ENCODE measurements at regions not wholly inside any gene's neighbourhood (a gene's known extent, or its start where the extent isn't known, plus 50 kb on each side); places are given as distances from the start of the nearest gene placed in this dataset.

GRCh38 chr12:92639017-92639416, 63.8 kb upstream of the PLEKHG7 start:
- Histone ChIP-seq H3K79me1 (ENCODE audit: low read length) (no peaks in the 10 kb centered on the region), H3K9ac (ENCODE audit: low read length) (no peak overlapping the region), H2BK5ac (ENCODE audit: low read length) (no peak overlapping the region), H3K27ac (ENCODE audit: low read depth, low read length) (no peak overlapping the region), H3K23ac (ENCODE audit: low read length) (no peak overlapping the region), H2BK120ac (ENCODE audit: low read depth, low read length) (no peak overlapping the region), H3K18ac (ENCODE audit: low read length) (no peak overlapping the region), H3K4ac (ENCODE audit: low read depth, low read length) (no peak overlapping the region), H3K4me3 (ENCODE audit: low read length) (no peak overlapping the region), H3K4me2 (ENCODE audit: low read length) (no peak overlapping the region), H3K79me2 (ENCODE audit: control insufficient read depth, insufficient read depth, low read length) (no peaks in the 10 kb centered on the region), H4K5ac (ENCODE audit: low read length) (no peak overlapping the region), H2BK15ac (replicated peaks; ENCODE audit: low read depth) (no peak overlapping the region), H3K56ac (ENCODE audit: low read length) (no peak overlapping the region), H2AK5ac (ENCODE audit: low read length) (no peak overlapping the region), H3K4me1 (ENCODE audit: control insufficient read depth, low read depth, low read length) (no peaks in the 10 kb centered on the region), H3K27me3 (ENCODE audit: insufficient read depth, low read length, poor library complexity) (no peaks in the 10 kb centered on the region), H3K36me3 (ENCODE audit: control insufficient read depth, insufficient read depth, low read length) (no peaks in the 10 kb centered on the region), H4K8ac (ENCODE audit: low read depth, low read length) (no peak overlapping the region)
- DNase-seq: no peak

- H3K4me1 ChIP-seq (ENCODE audit: control insufficient read depth, low read depth, low read length): no peaks in the 10 kb centered on the region
- no peak overlapping the region for H3K56ac ChIP-seq (ENCODE audit: low read length)
- no peak for DNase-seq
- H3K4ac ChIP-seq (ENCODE audit: low read depth, low read length): no peak overlapping the region
- no peak overlapping the region for H3K4me2 ChIP-seq (ENCODE audit: low read length)
- no peak overlapping the region for H3K4me3 ChIP-seq (ENCODE audit: low read length)
- no peaks in the 10 kb centered on the region for H3K27me3 ChIP-seq (ENCODE audit: insufficient read depth, low read length, poor library complexity)
- H4K8ac ChIP-seq (ENCODE audit: low read depth, low read length): no peak overlapping the region
- no peak overlapping the region for H2AK5ac ChIP-seq (ENCODE audit: low read length)
- H3K18ac ChIP-seq (ENCODE audit: low read length): no peak overlapping the region
- no peak overlapping the region for H3K23ac ChIP-seq (ENCODE audit: low read length)
- H3K36me3 ChIP-seq (ENCODE audit: control insufficient read depth, insufficient read depth, low read length): no peaks in the 10 kb centered on the region
- no peak overlapping the region for H3K27ac ChIP-seq (ENCODE audit: low read depth, low read length)
- no peak overlapping the region for H4K5ac ChIP-seq (ENCODE audit: low read length)
- no peak overlapping the region for H2BK5ac ChIP-seq (ENCODE audit: low read length)
- H2BK120ac ChIP-seq (ENCODE audit: low read depth, low read length): no peak overlapping the region
- H2BK15ac ChIP-seq (replicated peaks; ENCODE audit: low read depth): no peak overlapping the region
- H3K79me1 ChIP-seq (ENCODE audit: low read length): no peaks in the 10 kb centered on the region
- H3K79me2 ChIP-seq (ENCODE audit: control insufficient read depth, insufficient read depth, low read length): no peaks in the 10 kb centered on the region
- WGBS (ENCODE audit: extremely low coverage, insufficient coverage, low lambda C conversion rate): no CpG with 5 or more reads among the region's 2 CpGs
- H3K9ac ChIP-seq (ENCODE audit: low read length): no peak overlapping the region
These were observed 68.1 kb upstream of the PLEKHG7 start for GRCh38 chr12:92634730-92635129.

- no peaks in the 10 kb centered on the region for H3K36me3 ChIP-seq (ENCODE audit: control insufficient read depth, insufficient read depth, low read length)
- H2AK5ac ChIP-seq (ENCODE audit: low read length): no peak overlapping the region
- no peak overlapping the region for H3K27ac ChIP-seq (ENCODE audit: low read depth, low read length)
- no peaks in the 10 kb centered on the region for H3K79me2 ChIP-seq (ENCODE audit: control insufficient read depth, insufficient read depth, low read length)
- no peaks in the 10 kb centered on the region for H3K27me3 ChIP-seq (ENCODE audit: insufficient read depth, low read length, poor library complexity)
- no peak overlapping the region for H2BK15ac ChIP-seq (replicated peaks; ENCODE audit: low read depth)
- no peak overlapping the region for H2BK120ac ChIP-seq (ENCODE audit: low read depth, low read length)
- H3K56ac ChIP-seq (ENCODE audit: low read length): no peak overlapping the region
- H3K4me1 ChIP-seq (ENCODE audit: control insufficient read depth, low read depth, low read length): no peaks in the 10 kb centered on the region
- H3K9ac ChIP-seq (ENCODE audit: low read length): no peak overlapping the region
- H3K23ac ChIP-seq (ENCODE audit: low read length): no peak overlapping the region
- H3K4ac ChIP-seq (ENCODE audit: low read depth, low read length): no peak overlapping the region
- WGBS (ENCODE audit: extremely low coverage, insufficient coverage, low lambda C conversion rate): no CpG with 5 or more reads among the region's 6 CpGs
- H4K8ac ChIP-seq (ENCODE audit: low read depth, low read length): no peak overlapping the region
- H4K5ac ChIP-seq (ENCODE audit: low read length): no peak overlapping the region
- H3K4me3 ChIP-seq (ENCODE audit: low read length): no peak overlapping the region
- H2BK5ac ChIP-seq (ENCODE audit: low read length): no peak overlapping the region
- no peak for DNase-seq
- no peak overlapping the region for H3K4me2 ChIP-seq (ENCODE audit: low read length)
- no peaks in the 10 kb centered on the region for H3K79me1 ChIP-seq (ENCODE audit: low read length)
- no peak overlapping the region for H3K18ac ChIP-seq (ENCODE audit: low read length)
These were observed 68.6 kb upstream of the PLEKHG7 start for GRCh38 chr12:92634202-92634601.

- H3K18ac ChIP-seq (ENCODE audit: low read length): no peak overlapping the region
- no peak overlapping the region for H2BK5ac ChIP-seq (ENCODE audit: low read length)
- H3K9ac ChIP-seq (ENCODE audit: low read length): no peak overlapping the region
- H3K79me2 ChIP-seq (ENCODE audit: control insufficient read depth, insufficient read depth, low read length): no peaks in the 10 kb centered on the region
- H3K27me3 ChIP-seq (ENCODE audit: insufficient read depth, low read length, poor library complexity): no peaks in the 10 kb centered on the region
- no peak overlapping the region for H2AK5ac ChIP-seq (ENCODE audit: low read length)
- H3K27ac ChIP-seq (ENCODE audit: low read depth, low read length): no peak overlapping the region
- H4K8ac ChIP-seq (ENCODE audit: low read depth, low read length): no peak overlapping the region
- DNase-seq: no peak
- no peak overlapping the region for H2BK15ac ChIP-seq (replicated peaks; ENCODE audit: low read depth)
- no peak overlapping the region for H3K4ac ChIP-seq (ENCODE audit: low read depth, low read length)
- no peaks in the 10 kb centered on the region for H3K36me3 ChIP-seq (ENCODE audit: control insufficient read depth, insufficient read depth, low read length)
- H3K4me2 ChIP-seq (ENCODE audit: low read length): no peak overlapping the region
- no peaks in the 10 kb centered on the region for H3K79me1 ChIP-seq (ENCODE audit: low read length)
- H3K4me1 ChIP-seq (ENCODE audit: control insufficient read depth, low read depth, low read length): no peaks in the 10 kb centered on the region
- no peak overlapping the region for H3K23ac ChIP-seq (ENCODE audit: low read length)
- no CpG with 5 or more reads among the region's 6 CpGs for WGBS (ENCODE audit: extremely low coverage, insufficient coverage, low lambda C conversion rate)
- no peak overlapping the region for H4K5ac ChIP-seq (ENCODE audit: low read length)
- no peak overlapping the region for H3K56ac ChIP-seq (ENCODE audit: low read length)
- H2BK120ac ChIP-seq (ENCODE audit: low read depth, low read length): no peak overlapping the region
- no peak overlapping the region for H3K4me3 ChIP-seq (ENCODE audit: low read length)
These were observed 71.8 kb upstream of the PLEKHG7 start for GRCh38 chr12:92630968-92631367.

- WGBS (ENCODE audit: extremely low coverage, insufficient coverage, low lambda C conversion rate): no CpG with 5 or more reads among the region's 9 CpGs
- Histone ChIP-seq H3K27ac (ENCODE audit: low read depth, low read length) (no peak overlapping the region), H3K9ac (ENCODE audit: low read length) (no peak overlapping the region), H2BK15ac (replicated peaks; ENCODE audit: low read depth) (no peak overlapping the region), H3K27me3 (ENCODE audit: insufficient read depth, low read length, poor library complexity) (no peaks in the 10 kb centered on the region), H2BK5ac (ENCODE audit: low read length) (no peak overlapping the region), H3K4ac (ENCODE audit: low read depth, low read length) (no peak overlapping the region), H3K23ac (ENCODE audit: low read length) (no peak overlapping the region), H3K18ac (ENCODE audit: low read length) (no peak overlapping the region), H3K56ac (ENCODE audit: low read length) (no peak overlapping the region), H3K4me1 (ENCODE audit: control insufficient read depth, low read depth, low read length) (no peaks in the 10 kb centered on the region), H2BK120ac (ENCODE audit: low read depth, low read length) (no peak overlapping the region), H3K4me3 (ENCODE audit: low read length) (no peak overlapping the region), H3K36me3 (ENCODE audit: control insufficient read depth, insufficient read depth, low read length) (no peaks in the 10 kb centered on the region), H4K5ac (ENCODE audit: low read length) (no peak overlapping the region), H3K4me2 (ENCODE audit: low read length) (no peak overlapping the region), H4K8ac (ENCODE audit: low read depth, low read length) (no peak overlapping the region), H3K79me2 (ENCODE audit: control insufficient read depth, insufficient read depth, low read length) (no peaks in the 10 kb centered on the region), H2AK5ac (ENCODE audit: low read length) (no peak overlapping the region), H3K79me1 (ENCODE audit: low read length) (no peaks in the 10 kb centered on the region)
- DNase-seq: peak; percentile 40
These were observed 73.3 kb upstream of the PLEKHG7 start for GRCh38 chr12:92629349-92630065.

- Histone ChIP-seq H3K4me2 (ENCODE audit: low read length) (no peak overlapping the region), H3K4me3 (ENCODE audit: low read length) (no peak overlapping the region), H3K56ac (ENCODE audit: low read length) (no peak overlapping the region), H2AK5ac (ENCODE audit: low read length) (no peak overlapping the region), H3K23ac (ENCODE audit: low read length) (no peak overlapping the region), H3K18ac (ENCODE audit: low read length) (no peak overlapping the region), H3K27ac (ENCODE audit: low read depth, low read length) (no peak overlapping the region), H2BK15ac (replicated peaks; ENCODE audit: low read depth) (no peak overlapping the region), H2BK120ac (ENCODE audit: low read depth, low read length) (no peak overlapping the region), H3K79me1 (ENCODE audit: low read length) (no peaks in the 10 kb centered on the region), H3K79me2 (ENCODE audit: control insufficient read depth, insufficient read depth, low read length) (no peaks in the 10 kb centered on the region), H3K27me3 (ENCODE audit: insufficient read depth, low read length, poor library complexity) (no peaks in the 10 kb centered on the region), H4K5ac (ENCODE audit: low read length) (no peak overlapping the region), H3K9ac (ENCODE audit: low read length) (no peak overlapping the region), H2BK5ac (ENCODE audit: low read length) (no peak overlapping the region), H3K4ac (ENCODE audit: low read depth, low read length) (no peak overlapping the region), H3K4me1 (ENCODE audit: control insufficient read depth, low read depth, low read length) (no peaks in the 10 kb centered on the region), H4K8ac (ENCODE audit: low read depth, low read length) (no peak overlapping the region), H3K36me3 (ENCODE audit: control insufficient read depth, insufficient read depth, low read length) (no peaks in the 10 kb centered on the region)
- DNase-seq: no peak
- WGBS (ENCODE audit: extremely low coverage, insufficient coverage, low lambda C conversion rate): no CpG with 5 or more reads among the region's 2 CpGs
These were observed 74.3 kb upstream of the PLEKHG7 start for GRCh38 chr12:92628476-92628875.
